ENCODE measurements at regions not wholly inside any gene's neighbourhood (a gene's known extent, or its start where the extent isn't known, plus 50 kb on each side); places are given as distances from the start of the nearest gene placed in this dataset.

- TF ChIP-seq TCF7L2 (IDR thresholded peaks at IDR 0.05; ENCODE audit: borderline replicate concordance, extremely low read depth, insufficient read depth, insufficient read length): no peak
Measured at GRCh38 chr1:222161676-222162075, 386.2 kb downstream of the HHIPL2 start (continued).

GRCh38 chr1:222157612-222158011 lies 390.3 kb downstream of the HHIPL2 start:
- POLR2A ChIA-PET: no interaction called here
- H2AFZ ChIP-seq (ENCODE audit: low read depth, low read length, poor library complexity, severe bottlenecking): no peak overlapping the region

GRCh38 chr1:222140206-222140605 lies 398.3 kb upstream of the DUSP10 start:
- ATAC-seq (no peak), DNase-seq (ENCODE audit: low read depth, low spot score) (no peak)
- H4K20me1 ChIP-seq (ENCODE audit: insufficient read depth): no peaks in the 10 kb centered on the region
- no peaks in the 10 kb centered on the region for H3K9me3 ChIP-seq (ENCODE audit: control insufficient read depth in 1 of 2, insufficient read depth in 1 of 2, low read depth in 1 of 2, low read length in 2 of 2)
- H2AFZ ChIP-seq (ENCODE audit: low read depth, low read length, poor library complexity, severe bottlenecking): no peak overlapping the region
- H3K9ac ChIP-seq (ENCODE audit: low read length): no peak overlapping the region
- no peaks in the 10 kb centered on the region for H3K36me3 ChIP-seq (ENCODE audit: control insufficient read depth in 1 of 2, insufficient read depth in 2 of 2, low read length in 2 of 2)
- no TSS peak for BruUV-seq (replicated peaks)
- no peaks in the 10 kb centered on the region for H3K4me1 ChIP-seq (ENCODE audit: control insufficient read depth in 1 of 2, insufficient read depth in 2 of 2, low read length in 2 of 2)
- ChIA-PET CTCF (no interaction called here), RAD21 (ENCODE audit: low non-redundant PET in 1 of 2, low total read pairs in 2 of 2, uncharacterized antibody in 2 of 2, unreplicated experiment in 2 of 2) (no interaction called here), POLR2A (no interaction called here)
- no peak overlapping the region for H3K27ac ChIP-seq (ENCODE audit: low read depth, low read length)
- H3K79me2 ChIP-seq (ENCODE audit: insufficient read depth, low read length): no peaks in the 10 kb centered on the region
- H3K4me2 ChIP-seq (ENCODE audit: low read length): no peak overlapping the region
- no peaks in the 10 kb centered on the region for H3K27me3 ChIP-seq (ENCODE audit: insufficient read depth, low read length)
- no peak overlapping the region for H3K4me3 ChIP-seq (replicated peaks in 1 of 2; ENCODE audit: low read depth in 1 of 2, low read length in 2 of 2)
- TF ChIP-seq ZBTB33 (IDR thresholded peaks at IDR 0.05; ENCODE audit: extremely low read depth, insufficient replicate concordance, low read length) (no peak), ZNF274 (IDR thresholded peaks at IDR 0.05; ENCODE audit: low read depth, low read length) (no peak)
- intact Hi-C loops (cut with micrococcal nuclease): no loop called here
- H3K9me2 ChIP-seq (ENCODE audit: insufficient read depth): no peaks in the 10 kb centered on the region

More at GRCh38 chr1:222157612-222158011, 390.3 kb downstream of the HHIPL2 start:
- H3K4me1 ChIP-seq (ENCODE audit: control insufficient read depth in 1 of 2, insufficient read depth in 2 of 2, low read length in 2 of 2): no peaks in the 10 kb centered on the region
- no peaks in the 10 kb centered on the region for H3K9me2 ChIP-seq (ENCODE audit: insufficient read depth)
- no peak for ATAC-seq
- BruUV-seq (replicated peaks): no TSS peak
- H3K36me3 ChIP-seq (ENCODE audit: control insufficient read depth in 1 of 2, insufficient read depth in 2 of 2, low read length in 2 of 2): no peaks in the 10 kb centered on the region
- no peaks in the 10 kb centered on the region for H3K9me3 ChIP-seq (ENCODE audit: control insufficient read depth in 1 of 2, insufficient read depth in 1 of 2, low read depth in 1 of 2, low read length in 2 of 2)
- DNase-seq (ENCODE audit: low read depth, low spot score): no peak
- H3K9ac ChIP-seq (ENCODE audit: low read length): no peak overlapping the region
- H3K4me3 ChIP-seq (replicated peaks in 1 of 2; ENCODE audit: low read depth in 1 of 2, low read length in 2 of 2): no peak overlapping the region
- intact Hi-C loops (cut with micrococcal nuclease): no loop called here
- H4K20me1 ChIP-seq (ENCODE audit: insufficient read depth): no peaks in the 10 kb centered on the region
- RAD21 ChIA-PET (ENCODE audit: low non-redundant PET in 1 of 2, low total read pairs in 2 of 2, uncharacterized antibody in 2 of 2, unreplicated experiment in 2 of 2): no interaction called here
- CTCF ChIA-PET: no interaction called here
- H3K79me2 ChIP-seq (ENCODE audit: insufficient read depth, low read length): no peaks in the 10 kb centered on the region
- H3K4me2 ChIP-seq (ENCODE audit: low read length): no peak overlapping the region
- TF ChIP-seq SRF (IDR thresholded peaks at IDR 0.05; ENCODE audit: low read depth) (no peak), RAD21 (IDR thresholded peaks at IDR 0.05; ENCODE audit: low read depth) (no peak), FOSL1 (IDR thresholded peaks at IDR 0.05; ENCODE audit: low read depth) (no peak), ELF1 (IDR thresholded peaks at IDR 0.05; ENCODE audit: borderline replicate concordance, low read depth) (no peak)
- H3K27me3 ChIP-seq (ENCODE audit: insufficient read depth, low read length): no peaks in the 10 kb centered on the region
- H3K27ac ChIP-seq (ENCODE audit: low read depth, low read length): no peak overlapping the region

Data from HCT116 (cell line).